Hematopoietic multipotent progenitor cell (in vitro differentiated cells): ENCODE measurements at regions not wholly inside any gene's neighbourhood (a gene's known extent, or its start where the extent isn't known, plus 50 kb on each side); places are given as distances from the start of the nearest gene placed in this dataset.

ENCODE experiments used
- DNase-seq, 3 donors: peaks; one replicate each; pipeline ENCODE4 v3.0.0-alpha.2; 2011 to 2015; ENCODE audit warnings: low read depth in 2 of 3, low spot score in 2 of 3

GRCh38 chr15:95208071-95208470, 976.7 kb downstream of the MCTP2 start:
- DNase-seq: no peak

- no peak for DNase-seq
Measured at GRCh38 chr15:95208988-95209387, 977.6 kb downstream of the MCTP2 start.

GRCh38 chr15:95210436-95210981, 979.1 kb downstream of the MCTP2 start:
- DNase-seq: no peak

GRCh38 chr15:95215017-95215416, 983.7 kb downstream of the MCTP2 start:
- DNase-seq: no peak

- DNase-seq: no peak
Measured at GRCh38 chr15:95226835-95227234, 995.5 kb downstream of the MCTP2 start.

- no peak for DNase-seq
Measured at GRCh38 chr15:95227235-95227634, 995.9 kb downstream of the MCTP2 start.

- no peak for DNase-seq
Measured at GRCh38 chr15:95228856-95229555, 997.6 kb downstream of the MCTP2 start.

- DNase-seq: no peak
Measured at GRCh38 chr15:95235033-95235432, 1003.7 kb downstream of the MCTP2 start.

GRCh38 chr15:95247071-95247984, 1016.0 kb downstream of the MCTP2 start:
- DNase-seq: no peak

GRCh38 chr15:95249524-95249923, 1018.2 kb downstream of the MCTP2 start:
- DNase-seq: no peak

GRCh38 chr15:95252404-95252803, 1021.0 kb downstream of the MCTP2 start:
- no peak for DNase-seq

- DNase-seq: no peak
Measured at GRCh38 chr15:95254263-95254662, 1022.9 kb downstream of the MCTP2 start.

- peak; percentile 21 to 65 (median 46) for DNase-seq
Measured at GRCh38 chr15:95259513-95259912, 1028.2 kb downstream of the MCTP2 start.

- DNase-seq: no peak
Measured at GRCh38 chr15:95259965-95260364, 1028.6 kb downstream of the MCTP2 start.

- DNase-seq: no peak
Measured at GRCh38 chr15:95260856-95261255, 1029.5 kb downstream of the MCTP2 start.

GRCh38 chr15:95261546-95261945, 1030.2 kb downstream of the MCTP2 start:
- no peak for DNase-seq

- no peak for DNase-seq
Measured at GRCh38 chr15:95261968-95262367, 1030.6 kb downstream of the MCTP2 start.

- DNase-seq: no peak
Measured at GRCh38 chr15:95262866-95263564, 1031.7 kb downstream of the MCTP2 start.

- DNase-seq: no peak
Measured at GRCh38 chr15:95263751-95264150, 1032.4 kb downstream of the MCTP2 start.

GRCh38 chr15:95265419-95265997, 1034.1 kb downstream of the MCTP2 start:
- no peak for DNase-seq
